Uterus (tissue), 2 donors: ENCODE measurements at regions not wholly inside any gene's neighbourhood (a gene's known extent, or its start where the extent isn't known, plus 50 kb on each side); places are given as distances from the start of the nearest gene placed in this dataset.

Source experiments
- POLR2A ChIP-seq, 2 donors: fragments of 450-650 bp; IDR thresholded peaks; one replicate each; pipeline ENCODE4 v1.6.1; 2016; ENCODE audit warnings: antibody characterized with exemption in 2 of 2, mild to moderate bottlenecking in 1 of 2, moderate library complexity in 1 of 2
- TF ChIP-seq, protein P1 (sequence below), 4 experiments: fragments of 200-600 bp in 2 of 4; fragments of 450-650 bp in 2 of 4; sonication (generic) in 2 of 4; IDR thresholded peaks; one replicate each; pipeline ENCODE4 v1.5.1; 2016 to 2019; ENCODE audit warnings: antibody characterized with exemption in 4 of 4, mild to moderate bottlenecking in 2 of 4, moderate library complexity in 1 of 4

GRCh38 chr9:80185112-80185738 is 613.5 kb downstream of the TLE4 start:
- TF ChIP-seq, protein P1, sequence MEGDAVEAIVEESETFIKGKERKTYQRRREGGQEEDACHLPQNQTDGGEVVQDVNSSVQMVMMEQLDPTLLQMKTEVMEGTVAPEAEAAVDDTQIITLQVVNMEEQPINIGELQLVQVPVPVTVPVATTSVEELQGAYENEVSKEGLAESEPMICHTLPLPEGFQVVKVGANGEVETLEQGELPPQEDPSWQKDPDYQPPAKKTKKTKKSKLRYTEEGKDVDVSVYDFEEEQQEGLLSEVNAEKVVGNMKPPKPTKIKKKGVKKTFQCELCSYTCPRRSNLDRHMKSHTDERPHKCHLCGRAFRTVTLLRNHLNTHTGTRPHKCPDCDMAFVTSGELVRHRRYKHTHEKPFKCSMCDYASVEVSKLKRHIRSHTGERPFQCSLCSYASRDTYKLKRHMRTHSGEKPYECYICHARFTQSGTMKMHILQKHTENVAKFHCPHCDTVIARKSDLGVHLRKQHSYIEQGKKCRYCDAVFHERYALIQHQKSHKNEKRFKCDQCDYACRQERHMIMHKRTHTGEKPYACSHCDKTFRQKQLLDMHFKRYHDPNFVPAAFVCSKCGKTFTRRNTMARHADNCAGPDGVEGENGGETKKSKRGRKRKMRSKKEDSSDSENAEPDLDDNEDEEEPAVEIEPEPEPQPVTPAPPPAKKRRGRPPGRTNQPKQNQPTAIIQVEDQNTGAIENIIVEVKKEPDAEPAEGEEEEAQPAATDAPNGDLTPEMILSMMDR (IDR thresholded peaks at IDR 0.05), result no peak
- no peak for TF ChIP-seq POLR2A (IDR thresholded peaks at IDR 0.05)
